Activated CD8-positive, alpha-beta T cell treated with anti-CD3 and anti-CD28 coated beads, Interleukin-2, amount 10 ng/mL, durations not matched to agents 7 days and 5 days (primary cell): ENCODE measurements at regions not wholly inside any gene's neighbourhood (a gene's known extent, or its start where the extent isn't known, plus 50 kb on each side); places are given as distances from the start of the nearest gene placed in this dataset.
"Not testable (repeated sequence)": the region's sequence is repeated elsewhere in the genome, so short reads cannot be mapped to it uniquely, and the experiment has no call there.

Experiments used
- ATAC-seq: fragments of 150-1000 bp; cut with Tn5 transposase; one replicate; pipeline ENCODE4 v1.10.0; 2021; ENCODE audit warnings: moderate library complexity
- CTCF ChIA-PET: fragments of 350-600 bp; sonication (Branson Sonifier 250); formaldehyde crosslinking; loops from one replicate; lab custom pipeline; 2021; ENCODE audit warnings: antibody characterized with exemption; lab: Charles Lee
- POLR2A ChIA-PET: fragments of 350-600 bp; sonication (Branson Sonifier 250); formaldehyde crosslinking; loops from one replicate; lab custom pipeline; 2021; ENCODE audit warnings: antibody characterized with exemption; lab: Charles Lee
- DNase-seq: peaks from one replicate; pipeline ENCODE4 v3.0.0-alpha.2; 2020
- H3K27ac Mint-ChIP-seq: one replicate; pipeline ENCODE4 v1.8.0; 2021; ENCODE audit warnings: mild to moderate bottlenecking, mixed read lengths
- H3K27me3 Mint-ChIP-seq: one replicate; pipeline ENCODE4 v1.8.0; 2021; ENCODE audit warnings: low read depth, mixed read lengths
- H3K36me3 Mint-ChIP-seq: one replicate; pipeline ENCODE4 v1.8.0; 2021; ENCODE audit warnings: low read depth, mixed read lengths
- H3K4me1 Mint-ChIP-seq: one replicate; pipeline ENCODE4 v1.8.0; 2021; ENCODE audit warnings: low read depth, mixed read lengths
- H3K4me3 Mint-ChIP-seq: one replicate; pipeline ENCODE4 v1.8.0; 2021; ENCODE audit warnings: mild to moderate bottlenecking, mixed read lengths
- H3K9me3 Mint-ChIP-seq: one replicate; pipeline ENCODE4 v1.8.0; 2022; ENCODE audit warnings: mixed read lengths; ENCODE audit not compliant: insufficient read depth

DNA sequence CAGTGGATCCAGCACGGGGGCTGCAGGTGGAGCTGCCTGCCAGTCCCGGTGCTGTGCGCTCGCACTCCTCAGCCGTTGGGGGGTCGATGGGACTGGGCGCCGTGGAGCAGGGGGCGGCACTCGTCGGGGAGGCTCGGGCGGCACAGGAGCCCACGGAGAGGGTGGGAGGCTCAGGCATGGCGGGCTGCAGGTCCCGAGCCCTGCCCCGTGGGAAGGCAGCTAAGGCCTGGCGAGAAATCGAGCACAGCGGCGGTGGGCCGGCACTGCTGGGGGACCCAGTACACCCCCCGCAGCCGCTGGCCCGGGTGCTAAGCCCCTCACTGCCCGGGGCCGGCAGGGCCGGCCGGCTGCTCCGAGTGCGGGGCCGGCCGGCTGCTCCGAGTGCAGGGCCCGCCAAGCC, 52.3 kb upstream of the MARK1 start:
- H3K27ac Mint-ChIP-seq = not testable (repeated sequence)

DNA sequence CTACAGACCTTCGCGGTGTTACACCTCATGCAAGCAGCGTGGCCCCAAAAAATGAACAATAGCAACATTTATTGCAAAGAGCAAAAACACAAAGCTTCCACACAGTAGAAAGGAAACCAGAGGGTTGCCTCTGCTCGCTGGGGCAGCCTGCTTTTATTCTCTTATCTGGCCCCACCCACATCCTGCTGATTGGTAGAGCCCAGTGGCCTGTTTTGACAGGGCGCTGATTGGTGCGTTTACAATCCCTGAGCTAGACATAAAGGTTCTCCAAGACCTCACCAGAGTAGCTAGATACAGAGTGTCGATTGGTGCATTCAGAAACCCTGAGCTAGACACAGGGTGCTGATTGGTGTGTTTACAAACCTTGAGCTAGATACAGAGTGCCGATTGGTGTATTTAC, 52.8 kb upstream of the MARK1 start:
- H3K27ac Mint-ChIP-seq, H3K27me3 Mint-ChIP-seq, ATAC-seq, DNase-seq, H3K36me3 Mint-ChIP-seq, H3K9me3 Mint-ChIP-seq, H3K4me1 Mint-ChIP-seq, H3K4me3 Mint-ChIP-seq, CTCF ChIA-PET, POLR2A ChIA-PET: not testable (repeated sequence)

More for the DNA sequence above, 52.3 kb upstream of the MARK1 start:
- H3K27me3 Mint-ChIP-seq, POLR2A ChIA-PET, H3K4me3 Mint-ChIP-seq, H3K9me3 Mint-ChIP-seq, ATAC-seq, H3K4me1 Mint-ChIP-seq, H3K36me3 Mint-ChIP-seq, CTCF ChIA-PET, DNase-seq: not testable (repeated sequence)

DNA sequence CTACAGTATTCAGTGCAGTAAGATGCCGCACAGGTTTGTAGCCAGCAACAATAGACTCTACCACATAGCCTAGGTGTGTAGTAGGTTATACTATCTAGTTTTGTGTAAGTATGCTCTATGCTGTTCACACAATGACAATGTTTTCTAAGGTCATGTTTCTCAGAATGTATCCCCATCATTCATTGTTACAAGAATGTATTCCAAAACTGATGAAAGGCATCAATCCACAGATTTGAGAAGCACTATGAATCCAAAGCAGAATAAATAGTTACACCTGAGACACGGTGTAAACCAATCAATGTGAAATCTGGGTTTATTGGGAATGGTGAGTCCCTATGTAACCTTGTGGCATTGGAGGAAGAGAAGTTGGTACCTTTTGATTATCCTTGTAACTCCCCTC, 54.5 kb upstream of the MARK1 start:
- ChIA-PET POLR2A (no interaction called here), CTCF (no interaction called here)
- H3K27ac Mint-ChIP-seq = no peak overlapping the region
- ATAC-seq = no peak
- H3K4me1 Mint-ChIP-seq = no peaks in the 10 kb centered on the region
- H3K4me3 Mint-ChIP-seq = no peak overlapping the region
- H3K36me3 Mint-ChIP-seq = no peaks in the 10 kb centered on the region
- no peaks in the 10 kb centered on the region for H3K9me3 Mint-ChIP-seq
- DNase-seq = no peak
- no peaks in the 10 kb centered on the region for H3K27me3 Mint-ChIP-seq

DNA sequence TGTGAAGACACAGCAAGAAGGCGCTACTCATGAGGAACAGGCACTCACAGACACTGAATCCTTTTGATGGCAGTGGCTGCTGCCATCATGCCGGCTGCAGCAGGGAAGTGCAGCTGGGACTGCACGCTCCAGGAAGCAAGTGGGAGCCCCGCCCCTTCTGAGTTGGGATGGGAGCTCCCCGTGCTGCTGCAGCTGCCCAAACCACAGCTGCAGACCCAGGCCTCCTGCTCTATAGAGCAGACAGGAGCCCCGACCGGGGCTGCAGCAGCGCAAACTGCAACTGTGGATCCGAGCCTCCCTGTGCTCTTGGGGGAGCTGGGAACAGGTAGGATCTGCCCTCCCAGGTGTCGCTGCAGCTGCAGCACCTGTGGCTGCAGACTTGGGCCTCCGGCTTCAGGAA, 65.2 kb upstream of the MARK1 start:
- no peaks in the 10 kb centered on the region for H3K36me3 Mint-ChIP-seq

DNA sequence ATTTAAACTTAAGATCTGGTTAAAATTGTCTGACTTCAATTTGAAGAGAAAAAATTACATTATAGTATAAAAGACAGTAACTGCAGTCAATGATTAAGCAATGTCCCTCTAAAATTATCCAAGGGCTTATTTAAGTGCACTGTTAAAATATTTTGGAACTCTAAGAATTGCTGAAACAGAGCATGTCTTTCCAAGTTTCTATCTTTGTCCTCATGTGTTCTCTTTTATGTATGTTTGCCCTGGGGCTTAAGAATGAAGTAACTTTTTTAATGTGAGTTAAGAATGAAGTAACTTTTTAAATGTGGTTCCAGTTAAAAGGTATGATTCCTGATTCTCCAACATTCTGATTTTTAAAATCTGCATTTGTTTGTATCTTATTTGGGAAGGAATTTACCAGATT, 69.0 kb upstream of the MARK1 start:
- no peak overlapping the region for H3K27ac Mint-ChIP-seq
- H3K27me3 Mint-ChIP-seq = no peaks in the 10 kb centered on the region
- no peak for ATAC-seq
- no peaks in the 10 kb centered on the region for H3K4me1 Mint-ChIP-seq
- no peaks in the 10 kb centered on the region for H3K9me3 Mint-ChIP-seq
- H3K36me3 Mint-ChIP-seq = no peaks in the 10 kb centered on the region
- ChIA-PET POLR2A (no interaction called here), CTCF (no interaction called here)
- no peak overlapping the region for H3K4me3 Mint-ChIP-seq
- DNase-seq = no peak

More for the DNA sequence above, 65.2 kb upstream of the MARK1 start:
- ATAC-seq = no peak
- Mint-ChIP-seq H3K27me3 (no peaks in the 10 kb centered on the region), H3K27ac (no peak overlapping the region), H3K4me3 (no peak overlapping the region), H3K4me1 (no peaks in the 10 kb centered on the region), H3K9me3 (peaks cover 4% of the 10 kb centered on the region)
- DNase-seq = no peak
- POLR2A ChIA-PET = no interaction called here
- CTCF ChIA-PET = no interaction called here

DNA sequence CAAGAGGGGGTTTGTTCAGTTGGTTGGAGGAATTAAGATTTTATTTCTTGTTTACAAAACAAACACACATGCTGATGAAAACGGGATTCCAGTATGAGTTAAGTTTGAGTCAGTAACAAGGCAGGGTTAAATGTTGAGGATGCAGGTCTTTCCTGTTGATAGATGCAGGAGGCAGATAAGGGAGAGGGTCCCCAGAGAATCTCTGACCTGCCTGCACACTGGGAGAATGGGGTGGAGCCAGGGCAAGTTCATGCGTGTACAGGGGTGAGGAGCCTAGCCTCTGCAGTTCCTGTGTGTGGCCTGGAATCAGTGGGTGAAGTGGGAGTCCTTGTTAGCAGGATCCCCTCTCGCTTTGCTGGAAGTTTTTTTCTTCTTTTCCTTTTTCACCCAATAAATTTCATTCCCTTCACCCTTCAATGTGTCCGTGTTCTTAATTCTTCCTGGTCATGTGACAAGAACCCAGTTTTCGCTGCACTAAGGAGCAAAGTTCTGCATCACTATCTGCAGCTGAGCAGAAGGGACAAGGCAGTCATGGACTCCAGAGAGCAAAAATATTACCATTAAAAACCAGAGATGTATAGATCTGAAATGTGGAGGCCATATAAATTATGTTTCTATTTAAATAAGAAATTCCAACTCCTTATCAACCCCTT, 69.9 kb upstream of the MARK1 start:
- no peak for ATAC-seq
- H3K4me1 Mint-ChIP-seq = no peaks in the 10 kb centered on the region
- H3K27me3 Mint-ChIP-seq = no peaks in the 10 kb centered on the region
- H3K9me3 Mint-ChIP-seq = no peaks in the 10 kb centered on the region
- ChIA-PET POLR2A (no interaction called here), CTCF (no interaction called here)
- no peaks in the 10 kb centered on the region for H3K36me3 Mint-ChIP-seq
- no peak overlapping the region for H3K4me3 Mint-ChIP-seq
- DNase-seq = no peak
- H3K27ac Mint-ChIP-seq = no peak overlapping the region

DNA sequence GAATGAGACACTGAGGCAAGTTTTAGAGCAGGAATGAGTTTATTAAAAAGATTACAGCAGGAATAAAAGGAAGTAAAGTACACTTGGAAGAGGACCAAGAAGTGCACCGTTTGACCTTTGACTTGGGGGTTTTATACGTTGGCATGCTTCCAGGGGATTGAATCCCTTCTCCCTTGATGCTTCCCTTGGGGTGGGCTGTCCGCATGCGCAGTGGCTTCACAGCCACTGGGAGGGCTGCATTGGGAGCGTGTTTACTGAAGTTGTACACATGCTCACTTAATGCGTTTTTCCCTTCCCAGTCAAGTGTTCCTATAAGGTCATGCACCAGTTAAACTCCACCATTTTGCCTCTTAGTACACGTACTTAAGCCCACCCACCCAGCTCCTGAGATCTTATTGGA, 72.4 kb upstream of the MARK1 start:
- H3K4me1 Mint-ChIP-seq = no peaks in the 10 kb centered on the region
- H3K27me3 Mint-ChIP-seq = no peaks in the 10 kb centered on the region
- POLR2A ChIA-PET = no interaction called here
- no peaks in the 10 kb centered on the region for H3K36me3 Mint-ChIP-seq
- no peak overlapping the region for H3K4me3 Mint-ChIP-seq
- no peak for DNase-seq
- no peak overlapping the region for H3K27ac Mint-ChIP-seq
- CTCF ChIA-PET = no interaction called here
- no peaks in the 10 kb centered on the region for H3K9me3 Mint-ChIP-seq
- ATAC-seq = no peak

DNA sequence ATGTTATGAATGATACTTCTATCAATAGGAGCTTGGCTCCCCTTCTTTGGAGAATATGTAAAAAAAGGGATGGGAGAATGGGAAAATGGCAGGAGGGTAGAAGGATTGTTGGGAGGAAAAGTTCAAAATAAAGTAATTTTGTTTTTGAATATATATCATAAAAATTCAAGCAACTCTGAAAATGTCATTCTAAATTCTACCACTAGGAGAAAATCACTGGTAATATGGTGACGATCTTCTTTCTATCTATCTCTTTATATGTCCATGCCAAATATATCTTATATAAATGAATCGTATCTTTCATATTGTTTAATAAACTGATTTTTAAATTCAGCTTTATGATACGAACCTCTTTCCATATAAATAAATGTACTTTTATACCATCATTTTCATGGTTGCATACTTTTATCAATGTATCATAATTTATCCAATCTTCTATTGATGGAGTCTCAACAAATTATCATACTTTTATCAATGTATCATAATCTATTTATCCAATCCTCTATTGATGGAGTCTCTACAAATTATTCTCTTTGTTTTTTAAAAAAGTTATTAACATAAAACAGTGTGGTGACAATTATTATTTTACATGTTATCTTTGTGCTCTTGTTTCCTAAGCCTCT, 73.7 kb upstream of the MARK1 start:
- no peak overlapping the region for H3K27ac Mint-ChIP-seq
- POLR2A ChIA-PET = no interaction called here

DNA sequence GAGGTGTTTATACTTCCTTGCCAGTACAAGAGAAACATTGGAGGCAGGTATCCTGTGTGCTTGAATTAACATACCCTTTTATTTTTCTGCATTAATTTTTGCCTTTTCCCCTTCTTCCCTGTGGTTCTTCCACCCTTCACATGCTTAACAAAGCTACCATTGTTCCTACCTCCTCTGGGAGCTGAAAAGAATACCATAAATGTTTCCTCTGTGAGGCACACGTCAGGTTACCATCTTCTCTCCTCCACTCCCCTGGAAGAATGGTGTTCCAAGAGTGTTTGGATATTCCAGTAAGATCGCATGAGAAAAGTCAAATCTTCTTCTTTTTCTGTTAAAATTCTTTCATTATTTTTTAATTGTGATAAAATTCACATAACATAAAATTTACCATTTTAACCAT, 74.6 kb upstream of the MARK1 start:
- Mint-ChIP-seq H3K27me3 (no peaks in the 10 kb centered on the region), H3K27ac (no peak overlapping the region), H3K4me3 (no peak overlapping the region), H3K9me3 (no peaks in the 10 kb centered on the region), H3K36me3 (no peaks in the 10 kb centered on the region), H3K4me1 (no peaks in the 10 kb centered on the region)
- ATAC-seq (no peak), DNase-seq (no peak)
- POLR2A ChIA-PET = no interaction called here
- CTCF ChIA-PET = interaction anchor here (0.9 kb wide), 1 partner anchor 25 kb away, joined by 3 read pairs; no protein-coding TSS in a partner anchor

More for the DNA sequence above, 73.7 kb upstream of the MARK1 start:
- no peaks in the 10 kb centered on the region for H3K27me3 Mint-ChIP-seq
- no peaks in the 10 kb centered on the region for H3K9me3 Mint-ChIP-seq
- H3K36me3 Mint-ChIP-seq = no peaks in the 10 kb centered on the region
- no peaks in the 10 kb centered on the region for H3K4me1 Mint-ChIP-seq
- no peak for ATAC-seq
- CTCF ChIA-PET = interaction anchor here (0.9 kb wide), 1 partner anchor 26 kb away, joined by 3 read pairs; no protein-coding TSS in a partner anchor
- DNase-seq = no peak
- no peak overlapping the region for H3K4me3 Mint-ChIP-seq

DNA sequence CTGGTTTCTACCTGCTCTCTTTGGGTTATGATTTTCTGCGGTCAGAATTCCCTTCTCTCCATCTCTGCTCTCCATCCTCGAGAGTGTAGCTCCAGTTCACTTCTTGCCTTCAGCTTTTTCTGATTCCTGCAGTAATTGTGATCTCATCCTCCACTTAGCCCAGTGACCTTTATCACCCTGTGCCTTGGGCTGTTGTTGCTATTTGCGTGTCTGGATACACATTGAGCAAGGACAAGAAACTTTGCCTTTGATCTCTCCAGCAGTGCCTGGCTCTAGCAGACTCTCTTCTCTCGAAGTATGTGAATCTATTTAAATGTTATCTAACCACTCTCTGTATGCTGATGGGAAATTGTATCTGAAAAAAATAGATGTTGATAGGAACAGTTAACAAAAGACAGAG, 76.4 kb upstream of the MARK1 start:
- ATAC-seq = no peak
- H3K9me3 Mint-ChIP-seq = no peaks in the 10 kb centered on the region
- ChIA-PET POLR2A (no interaction called here), CTCF (no interaction called here)
- no peaks in the 10 kb centered on the region for H3K27me3 Mint-ChIP-seq
- H3K36me3 Mint-ChIP-seq = no peaks in the 10 kb centered on the region
- H3K27ac Mint-ChIP-seq = no peak overlapping the region
- DNase-seq = no peak
- no peak overlapping the region for H3K4me3 Mint-ChIP-seq
- no peaks in the 10 kb centered on the region for H3K4me1 Mint-ChIP-seq

DNA sequence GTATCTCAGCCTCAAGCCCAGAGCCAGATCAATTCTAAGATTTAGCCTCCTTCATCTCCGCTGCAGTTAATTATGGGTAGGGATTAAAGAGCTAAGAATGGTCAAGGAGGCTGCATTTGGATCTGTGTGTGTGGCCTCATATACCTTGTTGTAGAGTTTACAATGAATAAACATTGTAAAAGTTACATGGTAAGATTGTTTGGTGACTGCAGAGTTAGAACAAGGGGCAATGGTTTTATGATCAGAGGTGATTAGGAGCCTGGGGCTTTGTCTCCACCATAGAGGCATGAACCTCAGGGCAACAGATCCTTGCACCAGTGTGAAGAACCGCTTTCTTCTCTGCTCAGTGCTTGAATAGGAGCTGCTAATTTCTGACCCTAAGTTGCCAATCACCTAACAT, 77.0 kb upstream of the MARK1 start:
- ChIA-PET CTCF (no interaction called here), POLR2A (no interaction called here)
- Mint-ChIP-seq H3K4me1 (no peaks in the 10 kb centered on the region), H3K4me3 (no peak overlapping the region), H3K9me3 (no peaks in the 10 kb centered on the region), H3K27me3 (no peaks in the 10 kb centered on the region), H3K27ac (no peak overlapping the region), H3K36me3 (no peaks in the 10 kb centered on the region)
- no peak for DNase-seq
- no peak for ATAC-seq

DNA sequence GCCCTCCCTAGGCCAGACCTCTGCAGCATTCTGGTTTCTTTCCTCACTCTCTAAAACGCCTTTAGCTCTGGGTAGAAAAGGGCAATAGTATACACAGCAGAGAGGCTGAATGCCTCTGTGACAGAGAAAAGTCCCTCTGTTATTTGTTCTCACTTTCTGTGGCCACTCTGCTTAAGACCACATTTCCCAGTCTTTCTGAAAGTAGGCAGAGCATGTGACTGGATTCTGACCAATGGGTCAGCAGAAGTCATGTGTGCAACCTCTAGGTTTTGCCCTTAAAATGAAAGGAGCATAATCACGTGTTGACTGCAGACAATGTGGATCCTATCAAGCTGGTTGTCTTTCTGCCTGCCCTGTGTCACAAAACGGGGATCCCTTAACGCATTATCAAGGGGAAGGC, 79.7 kb upstream of the MARK1 start:
- POLR2A ChIA-PET = no interaction called here
- Mint-ChIP-seq H3K27me3 (no peaks in the 10 kb centered on the region), H3K36me3 (no peaks in the 10 kb centered on the region), H3K4me1 (no peaks in the 10 kb centered on the region), H3K27ac (no peak overlapping the region), H3K4me3 (no peak overlapping the region), H3K9me3 (no peaks in the 10 kb centered on the region)
- CTCF ChIA-PET = interaction anchor here (1.0 kb wide), 1 partner anchor 141 kb away, joined by 3 read pairs; no protein-coding TSS in a partner anchor
- no peak for ATAC-seq
- DNase-seq = no peak
